ENCODE measurements at regions not wholly inside any gene's neighbourhood (a gene's known extent, or its start where the extent isn't known, plus 50 kb on each side); places are given as distances from the start of the nearest gene placed in this dataset.

- H3K27me3 ChIP-seq (ENCODE audit: control insufficient read depth, insufficient read depth, low read length): no peaks in the 10 kb centered on the region
- no peak for DNase-seq (ENCODE audit: low read depth)
- no peak for TF ChIP-seq CTCF (IDR thresholded peaks at IDR 0.05; ENCODE audit: insufficient read depth, low read length, severe bottlenecking)
- FAIRE-seq: no peak
- H3K36me3 ChIP-seq (ENCODE audit: control insufficient read depth, insufficient read depth, low read length): no peaks in the 10 kb centered on the region
- no peak overlapping the region for H3K4me3 ChIP-seq (ENCODE audit: low read depth, low read length)
These were observed 928.1 kb downstream of the TBC1D22A start for GRCh38 chr22:47690586-47690985.

- Histone ChIP-seq H3K36me3 (ENCODE audit: control insufficient read depth, insufficient read depth, low read length) (no peaks in the 10 kb centered on the region), H3K27me3 (ENCODE audit: control insufficient read depth, insufficient read depth, low read length) (no peaks in the 10 kb centered on the region), H3K4me3 (ENCODE audit: low read depth, low read length) (no peak overlapping the region)
- DNase-seq (ENCODE audit: low read depth): no peak
- no peak for FAIRE-seq
- TF ChIP-seq CTCF (IDR thresholded peaks at IDR 0.05; ENCODE audit: insufficient read depth, low read length, severe bottlenecking): no peak
These were observed 927.7 kb downstream of the TBC1D22A start for GRCh38 chr22:47690166-47690565.

GRCh38 chr22:47687776-47688175 is 925.3 kb downstream of the TBC1D22A start:
- Histone ChIP-seq H3K27me3 (ENCODE audit: control insufficient read depth, insufficient read depth, low read length) (no peaks in the 10 kb centered on the region), H3K4me3 (ENCODE audit: low read depth, low read length) (no peak overlapping the region), H3K36me3 (ENCODE audit: control insufficient read depth, insufficient read depth, low read length) (no peaks in the 10 kb centered on the region)
- TF ChIP-seq CTCF (IDR thresholded peaks at IDR 0.05; ENCODE audit: insufficient read depth, low read length, severe bottlenecking): no peak
- DNase-seq (ENCODE audit: low read depth) (no peak), FAIRE-seq (no peak)

- H3K36me3 ChIP-seq (ENCODE audit: control insufficient read depth, insufficient read depth, low read length): no peaks in the 10 kb centered on the region
- H3K4me3 ChIP-seq (ENCODE audit: low read depth, low read length): no peak overlapping the region
- TF ChIP-seq CTCF (IDR thresholded peaks at IDR 0.05; ENCODE audit: insufficient read depth, low read length, severe bottlenecking): no peak
- FAIRE-seq: no peak
- no peak for DNase-seq (ENCODE audit: low read depth)
- H3K27me3 ChIP-seq (ENCODE audit: control insufficient read depth, insufficient read depth, low read length): no peaks in the 10 kb centered on the region
These were observed 924.9 kb downstream of the TBC1D22A start for GRCh38 chr22:47687346-47687655.

- FAIRE-seq: no peak
These were observed 924.3 kb downstream of the TBC1D22A start for GRCh38 chr22:47686594-47687345.

More at GRCh38 chr22:47686594-47687345, 924.3 kb downstream of the TBC1D22A start:
- Histone ChIP-seq H3K27me3 (ENCODE audit: control insufficient read depth, insufficient read depth, low read length) (no peaks in the 10 kb centered on the region), H3K36me3 (ENCODE audit: control insufficient read depth, insufficient read depth, low read length) (no peaks in the 10 kb centered on the region), H3K4me3 (ENCODE audit: low read depth, low read length) (no peak overlapping the region)
- no peak for TF ChIP-seq CTCF (IDR thresholded peaks at IDR 0.05; ENCODE audit: insufficient read depth, low read length, severe bottlenecking)
- DNase-seq (ENCODE audit: low read depth): no peak

All from bronchial epithelial cell (primary cell).